Loucy (cell line): ENCODE measurements at regions not wholly inside any gene's neighbourhood (a gene's known extent, or its start where the extent isn't known, plus 50 kb on each side); places are given as distances from the start of the nearest gene placed in this dataset.

Experiments used
- H2AFZ ChIP-seq: fragments of 200-600 bp; sonication (generic); 2 replicates; pipeline ENCODE4 v1.6.0; 2016; ENCODE audit warnings: antibody characterized with exemption, mild to moderate bottlenecking, low read length, moderate library complexity
- H3F3A ChIP-seq: fragments of 200-600 bp; 2 replicates; pipeline ENCODE4 v1.6.0; 2016; ENCODE audit warnings: antibody characterized with exemption, low read depth, mild to moderate bottlenecking
- H3K27me3 ChIP-seq: fragments of 200-600 bp; sonication (generic); 2 replicates; pipeline ENCODE4 v1.6.1; 2014; ENCODE audit warnings: low read length, mild to moderate bottlenecking; ENCODE audit not compliant: insufficient read depth, poor library complexity, severe bottlenecking
- H3K36me3 ChIP-seq: fragments of 200-600 bp; sonication (generic); 2 replicates; pipeline ENCODE4 v1.6.1; 2016; ENCODE audit warnings: low read length; ENCODE audit not compliant: insufficient read depth
- H3K4me1 ChIP-seq: fragments of 200-600 bp; sonication (generic); 2 replicates; pipeline ENCODE4 v1.5.1; 2014; ENCODE audit warnings: low read length, mild to moderate bottlenecking; ENCODE audit not compliant: insufficient read depth, poor library complexity, severe bottlenecking
- H3K4me2 ChIP-seq: fragments of 200-600 bp; sonication (generic); 2 replicates; pipeline ENCODE4 v1.6.0; 2014; ENCODE audit warnings: antibody characterized with exemption, low read length, low read depth, mild to moderate bottlenecking; ENCODE audit not compliant: poor library complexity, severe bottlenecking
- H3K4me3 ChIP-seq: fragments of 200-600 bp; sonication (generic); 2 replicates; pipeline ENCODE4 v1.5.1; 2014; ENCODE audit warnings: low read length, mild to moderate bottlenecking, mixed read lengths; ENCODE audit not compliant: poor library complexity, severe bottlenecking
- H3K79me2 ChIP-seq: fragments of 200-600 bp; sonication (generic); 2 replicates; pipeline ENCODE4 v1.6.1; 2014; ENCODE audit warnings: low read length; ENCODE audit not compliant: insufficient read depth
- H3K9ac ChIP-seq: fragments of 200-600 bp; sonication (generic); 2 replicates; pipeline ENCODE4 v1.6.0; 2014; ENCODE audit warnings: mild to moderate bottlenecking, low read depth, low read length, moderate library complexity; ENCODE audit not compliant: poor library complexity, severe bottlenecking
- H3K9me2 ChIP-seq: fragments of 200-600 bp; sonication (generic); replicated peaks from 2 replicates; pipeline ENCODE4 v1.6.1; 2016; ENCODE audit warnings: low read depth, low read length, mixed read lengths
- H3K9me3 ChIP-seq: fragments of 200-600 bp; sonication (generic); 2 replicates; pipeline ENCODE4 v1.6.1; 2014; ENCODE audit warnings: mild to moderate bottlenecking, antibody characterized with exemption, low read length, low read depth; ENCODE audit not compliant: insufficient read depth
- H4K20me1 ChIP-seq: fragments of 200-600 bp; sonication (generic); 2 replicates; pipeline ENCODE4 v1.6.0; 2014; ENCODE audit warnings: antibody characterized with exemption, low read length, mild to moderate bottlenecking; ENCODE audit not compliant: insufficient read depth, poor library complexity, severe bottlenecking
- CTCF ChIP-seq: fragments of 200-600 bp; sonication (generic); conservative IDR thresholded peaks from 2 replicates; pipeline ENCODE4 v1.5.1; 2014; ENCODE audit warnings: mild to moderate bottlenecking, antibody characterized with exemption, low read length
- EZH2phosphoT487 ChIP-seq: fragments of 200-600 bp; IDR thresholded peaks from 2 replicates; pipeline ENCODE4 v1.6.1; 2018; ENCODE audit warnings: antibody characterized with exemption, mild to moderate bottlenecking, moderate library complexity, borderline replicate concordance

DNA sequence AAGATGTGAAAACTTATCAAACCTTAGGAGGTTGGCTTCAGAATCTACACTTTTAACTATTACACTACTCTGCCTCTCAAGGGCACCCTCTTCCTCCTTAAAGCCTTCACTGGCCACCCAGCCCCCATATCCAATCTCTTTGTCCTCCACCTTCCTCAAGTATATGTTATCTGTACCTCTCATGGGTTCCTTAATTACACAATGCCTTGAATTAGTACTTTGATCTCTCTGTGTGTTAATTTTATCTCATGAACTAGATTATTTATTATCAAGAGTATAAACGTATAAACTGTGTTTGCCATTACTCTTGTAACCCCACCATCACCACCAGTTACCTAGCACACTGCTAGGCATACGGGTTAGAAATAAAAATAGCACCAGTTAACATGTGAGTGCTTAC, 83.3 kb downstream of the NCR2 start:
- no peaks in the 10 kb centered on the region for H3K79me2 ChIP-seq
- TF ChIP-seq EZH2phosphoT487 (no peak), CTCF (no peak)
- no peaks in the 10 kb centered on the region for H3K27me3 ChIP-seq
- H2AFZ ChIP-seq = no peak overlapping the region
- H3K9me3 ChIP-seq = no peaks in the 10 kb centered on the region
- H3K4me3 ChIP-seq = no peak overlapping the region
- H3K36me3 ChIP-seq = no peaks in the 10 kb centered on the region
- no peak overlapping the region for H3K4me2 ChIP-seq
- no peak overlapping the region for H3K9ac ChIP-seq
- peaks cover 52% of the 10 kb centered on the region for H3K4me1 ChIP-seq
- H3K9me2 ChIP-seq = no peaks in the 10 kb centered on the region
- H3F3A ChIP-seq = peaks cover 5% of the 10 kb centered on the region; the same call in 1 of the 2 replicates
- H4K20me1 ChIP-seq = no peaks in the 10 kb centered on the region

GRCh38 chr6:41419385-41419784, 84.0 kb downstream of the NCR2 start:
- H3F3A ChIP-seq = peaks cover 5% of the 10 kb centered on the region; the same call in 1 of the 2 replicates
- H3K4me1 ChIP-seq = peaks cover 54% of the 10 kb centered on the region
- no peak overlapping the region for H3K4me3 ChIP-seq
- no peaks in the 10 kb centered on the region for H4K20me1 ChIP-seq
- no peaks in the 10 kb centered on the region for H3K27me3 ChIP-seq
- TF ChIP-seq EZH2phosphoT487 (no peak), CTCF (no peak)
- H3K9ac ChIP-seq = no peak overlapping the region
- no peak overlapping the region for H3K4me2 ChIP-seq
- H3K9me3 ChIP-seq = no peaks in the 10 kb centered on the region
- H2AFZ ChIP-seq = no peak overlapping the region
- no peaks in the 10 kb centered on the region for H3K9me2 ChIP-seq
- H3K79me2 ChIP-seq = no peaks in the 10 kb centered on the region
- H3K36me3 ChIP-seq = no peaks in the 10 kb centered on the region

DNA sequence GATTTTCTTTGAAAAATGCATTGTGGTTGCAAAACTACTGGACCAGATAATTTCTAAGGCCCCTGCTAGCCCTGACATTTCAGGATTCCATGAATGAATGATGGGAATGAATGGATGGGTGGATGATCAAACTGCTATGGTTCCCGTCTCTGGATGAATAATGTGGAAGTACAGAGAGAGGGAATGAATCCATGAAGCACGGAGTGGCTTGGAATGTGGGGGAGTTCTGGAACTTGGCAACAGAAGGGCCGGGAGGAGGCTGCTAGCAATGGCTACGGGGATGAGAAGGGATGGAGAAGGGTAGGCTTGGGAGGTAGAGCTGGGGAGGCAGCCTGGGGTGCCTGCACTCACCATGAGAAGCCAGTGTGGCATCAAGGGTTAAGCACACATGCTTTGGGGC, 84.8 kb downstream of the NCR2 start:
- H3K9ac ChIP-seq = no peak overlapping the region
- H3K36me3 ChIP-seq = no peaks in the 10 kb centered on the region
- H3K4me1 ChIP-seq = peaks cover 54% of the 10 kb centered on the region
- no peaks in the 10 kb centered on the region for H3K9me2 ChIP-seq
- peaks cover 5% of the 10 kb centered on the region; the same call in 1 of the 2 replicates for H3F3A ChIP-seq
- H3K79me2 ChIP-seq = no peaks in the 10 kb centered on the region
- no peak overlapping the region for H3K4me2 ChIP-seq
- no peak overlapping the region for H2AFZ ChIP-seq
- H3K4me3 ChIP-seq = no peak overlapping the region
- TF ChIP-seq CTCF (no peak), EZH2phosphoT487 (no peak)
- H3K9me3 ChIP-seq = no peaks in the 10 kb centered on the region
- no peaks in the 10 kb centered on the region for H4K20me1 ChIP-seq
- H3K27me3 ChIP-seq = no peaks in the 10 kb centered on the region
